ENCODE measurements at regions not wholly inside any gene's neighbourhood (a gene's known extent, or its start where the extent isn't known, plus 50 kb on each side); places are given as distances from the start of the nearest gene placed in this dataset.

- TF ChIP-seq CTCF (IDR thresholded peaks at IDR 0.05; ENCODE audit: control extremely low read depth in 1 of 3, insufficient read depth in 1 of 3, low read depth in 1 of 3, low read length in 3 of 3): no peak
- no peak for TF ChIP-seq POLR2A (IDR thresholded peaks at IDR 0.05; ENCODE audit: control extremely low read depth in 1 of 2, low read depth in 2 of 2, low read length in 2 of 2)
- TF ChIP-seq SP2 (IDR thresholded peaks at IDR 0.05; ENCODE audit: low read length): no peak
- no peak for TF ChIP-seq RAD21 (IDR thresholded peaks at IDR 0.05 in 1 of 2, conservative IDR thresholded peaks at IDR 0.05 in 1 of 2; ENCODE audit: low read depth in 2 of 2, low read length in 2 of 2)
- TF ChIP-seq TAF1 (IDR thresholded peaks at IDR 0.05; ENCODE audit: low read depth, low read length): no peak
- TF ChIP-seq HDAC2 (IDR thresholded peaks at IDR 0.05; ENCODE audit: borderline replicate concordance in 1 of 2, low read depth in 2 of 2, low read length in 2 of 2): no peak
- TF ChIP-seq SUZ12 (IDR thresholded peaks at IDR 0.05; ENCODE audit: low read length): no peak
- no peak for TF ChIP-seq ATF3 (IDR thresholded peaks at IDR 0.05; ENCODE audit: insufficient read depth, low read depth, low read length)
- no peak for TF ChIP-seq RFX5 (IDR thresholded peaks at IDR 0.05; ENCODE audit: borderline replicate concordance, low read depth, low read length)
These were observed 195.3 kb upstream of the NR4A3 start for GRCh38 chr9:99626426-99626825.
